KBM-7 (cell line): ENCODE measurements at regions not wholly inside any gene's neighbourhood (a gene's known extent, or its start where the extent isn't known, plus 50 kb on each side); places are given as distances from the start of the nearest gene placed in this dataset.

ENCODE experiments used
- DNase-seq: peaks from one replicate; pipeline ENCODE4 v3.0.0-alpha.2; 2015
- in situ Hi-C: fragments of 300-500 bp; cut with MboI; formaldehyde crosslinking; loops from 2 replicates; pipeline ENCODE4 v1.14.3; 2020; ENCODE audit warnings: low sequenced_read_pairs, low pct_unique_long_range_greater_than_20kb, mixed read lengths

GRCh38 chr9:23542438-23542837 is 283.6 kb downstream of the ELAVL2 start:
- DNase-seq, result no peak
- in situ Hi-C loops, result no loop called here

- in situ Hi-C loops, result no loop called here
- DNase-seq, result no peak
Measured at GRCh38 chr9:23542927-23543326, 283.1 kb downstream of the ELAVL2 start.

- no peak for DNase-seq
- in situ Hi-C loops, result no loop called here
Measured at GRCh38 chr9:23543419-23543818, 282.6 kb downstream of the ELAVL2 start.

- DNase-seq, result no peak
- in situ Hi-C loops, result no loop called here
Measured at GRCh38 chr9:23545728-23546127, 280.3 kb downstream of the ELAVL2 start.

GRCh38 chr9:23551311-23551721 is 274.7 kb downstream of the ELAVL2 start:
- DNase-seq, result no peak
- in situ Hi-C loops, result no loop called here

GRCh38 chr9:23551929-23552707 is 273.9 kb downstream of the ELAVL2 start:
- in situ Hi-C loops, result no loop called here
- DNase-seq, result no peak

GRCh38 chr9:23552876-23553601 is 273.0 kb downstream of the ELAVL2 start:
- DNase-seq, result no peak
- in situ Hi-C loops, result no loop called here

GRCh38 chr9:23554686-23555085 is 271.4 kb downstream of the ELAVL2 start:
- in situ Hi-C loops, result no loop called here
- DNase-seq, result no peak

- in situ Hi-C loops, result no loop called here
- no peak for DNase-seq
Measured at GRCh38 chr9:23555851-23556250, 270.2 kb downstream of the ELAVL2 start.

- no peak for DNase-seq
Measured at GRCh38 chr9:23556459-23556858, 269.6 kb downstream of the ELAVL2 start.

GRCh38 chr9:23557689-23558088 is 268.4 kb downstream of the ELAVL2 start:
- in situ Hi-C loops, result no loop called here
- DNase-seq, result no peak

More at GRCh38 chr9:23556459-23556858, 269.6 kb downstream of the ELAVL2 start:
- in situ Hi-C loops, result no loop called here

GRCh38 chr9:23559522-23559921 is 266.5 kb downstream of the ELAVL2 start:
- in situ Hi-C loops, result no loop called here

GRCh38 chr9:23563517-23563916 is 262.5 kb downstream of the ELAVL2 start:
- in situ Hi-C loops, result no loop called here

More at GRCh38 chr9:23559522-23559921, 266.5 kb downstream of the ELAVL2 start:
- DNase-seq, result no peak

GRCh38 chr9:23567516-23568165 is 258.4 kb downstream of the ELAVL2 start:
- DNase-seq, result no peak
- in situ Hi-C loops, result no loop called here

More at GRCh38 chr9:23563517-23563916, 262.5 kb downstream of the ELAVL2 start:
- no peak for DNase-seq

- DNase-seq, result no peak
- in situ Hi-C loops, result no loop called here
Measured at GRCh38 chr9:23571414-23572104, 254.5 kb downstream of the ELAVL2 start.

- no peak for DNase-seq
- in situ Hi-C loops, result no loop called here
Measured at GRCh38 chr9:23573800-23574199, 252.2 kb downstream of the ELAVL2 start.

GRCh38 chr9:23577611-23578010 is 248.4 kb downstream of the ELAVL2 start:
- DNase-seq, result no peak
- in situ Hi-C loops, result no loop called here

GRCh38 chr9:23581931-23582330 is 244.1 kb downstream of the ELAVL2 start:
- in situ Hi-C loops, result no loop called here
- DNase-seq, result no peak

- in situ Hi-C loops, result no loop called here
- DNase-seq, result no peak
Measured at GRCh38 chr9:23582836-23583235, 243.2 kb downstream of the ELAVL2 start.
